Muscle layer of duodenum (tissue), 2 donors: ENCODE measurements at regions not wholly inside any gene's neighbourhood (a gene's known extent, or its start where the extent isn't known, plus 50 kb on each side); places are given as distances from the start of the nearest gene placed in this dataset.

ENCODE experiments used
- H3K27ac ChIP-seq: one replicate; pipeline ENCODE4 v1.7.0; 2013; ENCODE audit warnings: mild to moderate bottlenecking, low read length
- H3K27me3 ChIP-seq: one replicate; pipeline ENCODE4 v1.7.0; 2013; ENCODE audit warnings: low read depth, mild to moderate bottlenecking, control low read depth, low read length
- H3K36me3 ChIP-seq, 2 donors: one replicate each; pipeline ENCODE4 v1.7.0; 2013; ENCODE audit warnings: low read length in 2 of 2, control low read depth in 1 of 2, mild to moderate bottlenecking in 1 of 2; ENCODE audit not compliant: insufficient read depth in 2 of 2, control insufficient read depth in 1 of 2
- H3K4me1 ChIP-seq, 2 donors: one replicate each; pipeline ENCODE4 v1.7.0; 2013; ENCODE audit warnings: low read length in 2 of 2, mild to moderate bottlenecking in 2 of 2, control low read depth in 1 of 2, moderate library complexity in 1 of 2; ENCODE audit not compliant: insufficient read depth in 2 of 2, control insufficient read depth in 1 of 2
- H3K4me3 ChIP-seq, 2 donors: one replicate each; pipeline ENCODE4 v1.7.0; 2013; ENCODE audit warnings: low read length in 2 of 2, low read depth in 1 of 2, mild to moderate bottlenecking in 1 of 2
- H3K9me3 ChIP-seq, 2 donors: one replicate each; pipeline ENCODE4 v1.7.0; 2013; ENCODE audit warnings: low read length in 2 of 2, control low read depth in 1 of 2, mild to moderate bottlenecking in 1 of 2; ENCODE audit not compliant: control insufficient read depth in 1 of 2
- donor health status: healthy.

DNA sequence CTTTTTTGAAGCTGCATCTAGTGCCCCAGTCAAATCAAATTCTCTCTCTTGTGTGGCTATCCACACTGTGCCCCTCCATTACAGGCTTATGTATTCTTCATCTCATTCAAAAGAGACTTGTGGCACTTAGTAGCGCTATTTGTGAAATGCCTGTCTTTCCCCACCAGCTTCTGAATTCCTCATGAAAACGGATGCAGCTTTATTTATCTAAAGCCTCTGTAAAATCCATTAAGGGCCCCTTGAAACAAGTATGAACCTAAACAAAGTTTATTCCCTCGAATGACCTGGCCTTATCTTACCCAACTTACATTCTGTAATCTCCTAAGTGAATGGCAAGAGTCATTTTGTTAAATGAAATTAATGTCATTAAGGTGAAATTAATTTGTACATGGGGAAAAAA lies 417.4 kb upstream of the PIK3C3 start:
- H3K27ac ChIP-seq: no peak overlapping the region
- no peaks in the 10 kb centered on the region for H3K27me3 ChIP-seq
- no peaks in the 10 kb centered on the region for H3K4me1 ChIP-seq
- H3K36me3 ChIP-seq: no peaks in the 10 kb centered on the region
- no peak overlapping the region for H3K4me3 ChIP-seq
- no peaks in the 10 kb centered on the region for H3K9me3 ChIP-seq

- no peak overlapping the region for H3K4me3 ChIP-seq
- H3K27ac ChIP-seq: no peak overlapping the region
- H3K27me3 ChIP-seq: no peaks in the 10 kb centered on the region
- H3K9me3 ChIP-seq: no peaks in the 10 kb centered on the region
- no peaks in the 10 kb centered on the region for H3K4me1 ChIP-seq
- H3K36me3 ChIP-seq: no peaks in the 10 kb centered on the region
Observed at GRCh38 chr18:41532344-41533086, 422.5 kb upstream of the PIK3C3 start.

DNA sequence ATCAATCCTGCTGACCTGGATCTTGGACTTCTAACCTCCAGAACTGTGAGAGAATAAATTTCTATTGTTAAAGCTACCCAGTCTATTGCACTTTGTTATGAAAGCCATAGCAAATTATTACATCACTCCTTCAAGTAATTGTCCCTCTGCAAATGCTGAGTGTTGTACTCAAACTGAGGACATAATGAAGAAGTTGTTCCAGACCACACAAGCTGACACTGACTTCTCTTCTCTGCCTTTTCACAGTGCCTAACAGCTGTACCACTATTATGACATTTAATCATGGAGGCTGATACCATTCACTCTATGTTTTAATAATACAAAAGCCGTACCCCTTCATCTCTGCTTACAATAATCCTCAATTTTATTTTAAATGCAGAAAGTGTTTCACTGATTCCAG lies 424.1 kb upstream of the PIK3C3 start:
- no peaks in the 10 kb centered on the region for H3K27me3 ChIP-seq
- H3K9me3 ChIP-seq: no peaks in the 10 kb centered on the region
- H3K27ac ChIP-seq: no peak overlapping the region
- no peak overlapping the region for H3K4me3 ChIP-seq
- no peaks in the 10 kb centered on the region for H3K36me3 ChIP-seq
- H3K4me1 ChIP-seq: no peaks in the 10 kb centered on the region

DNA sequence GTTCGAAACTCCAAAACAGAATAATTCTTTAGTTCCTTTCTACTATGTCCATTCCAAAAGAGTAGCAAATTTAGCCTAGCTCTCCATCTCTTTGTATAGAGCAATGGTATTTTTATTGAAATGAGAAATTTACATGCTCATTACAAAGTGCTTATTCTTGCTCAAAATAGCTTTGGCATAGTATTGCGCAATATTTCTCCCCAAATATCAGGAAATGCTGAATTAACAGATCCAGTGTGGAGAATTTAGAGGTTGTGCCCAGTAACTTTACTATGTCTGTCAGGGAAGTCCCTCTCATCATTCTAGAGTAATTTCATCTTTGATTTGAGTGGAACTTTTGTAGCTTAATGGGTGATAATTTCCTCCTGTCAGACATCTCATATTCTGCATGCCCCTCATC lies 425.9 kb upstream of the PIK3C3 start:
- Histone ChIP-seq H3K4me3 (no peak overlapping the region), H3K4me1 (no peaks in the 10 kb centered on the region), H3K27me3 (no peaks in the 10 kb centered on the region), H3K36me3 (no peaks in the 10 kb centered on the region), H3K9me3 (no peaks in the 10 kb centered on the region), H3K27ac (no peak overlapping the region)

DNA sequence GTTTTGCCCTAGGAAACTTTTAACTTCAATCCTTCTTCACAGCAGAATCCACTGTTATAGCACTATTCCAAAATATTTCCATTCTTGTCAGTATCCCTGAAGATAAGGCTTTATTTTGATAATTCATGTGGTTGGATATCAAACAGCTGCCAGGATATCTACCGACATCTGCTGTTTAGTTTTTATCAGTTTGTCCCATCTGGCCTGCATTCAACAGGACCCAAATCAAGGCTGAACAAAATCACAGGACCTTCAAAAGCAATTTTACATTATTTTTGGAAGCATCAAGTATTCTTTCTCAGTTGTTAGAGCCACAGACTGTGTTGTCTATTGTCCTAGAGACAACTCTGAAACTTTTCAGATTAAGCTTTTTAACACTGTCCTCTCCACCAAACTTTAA lies 429.0 kb upstream of the PIK3C3 start:
- H3K9me3 ChIP-seq: no peaks in the 10 kb centered on the region
- H3K4me3 ChIP-seq: no peak overlapping the region
- H3K27me3 ChIP-seq: no peaks in the 10 kb centered on the region

DNA sequence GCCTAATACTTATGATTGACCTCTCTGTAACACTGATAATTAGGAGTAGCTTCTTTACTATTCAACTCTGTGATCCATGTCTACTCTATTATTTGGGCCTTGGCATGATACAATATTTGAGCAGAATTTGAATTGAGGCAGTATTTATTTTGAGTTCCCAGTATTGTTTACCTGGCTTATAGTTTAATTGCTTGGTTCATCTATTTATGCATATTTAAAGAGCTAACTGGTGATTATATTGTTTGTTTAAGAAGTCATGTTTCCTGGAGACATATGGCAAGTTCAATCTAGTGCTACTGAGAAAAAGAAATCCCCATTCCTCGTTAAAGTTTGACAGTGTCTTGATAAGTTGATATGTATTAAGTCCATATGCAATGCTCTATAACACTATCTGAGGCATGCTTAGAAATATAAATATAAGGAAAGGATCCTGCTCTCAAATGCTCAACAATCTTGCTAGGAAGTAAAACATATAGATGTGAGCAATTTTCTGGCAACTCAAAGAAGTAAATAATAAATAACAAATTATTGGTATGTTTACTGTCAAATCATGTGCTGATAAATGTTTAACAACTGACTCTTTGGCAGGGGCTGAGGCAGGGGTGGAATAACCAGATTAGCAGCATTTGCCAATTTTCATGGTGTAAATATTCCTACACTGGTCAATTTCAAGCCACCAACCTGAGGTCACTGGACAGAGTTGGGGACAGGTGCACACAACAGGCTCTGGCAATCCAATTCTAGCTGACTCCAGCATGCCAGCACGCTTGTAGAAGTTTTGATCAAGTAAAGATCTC lies 430.2 kb upstream of the PIK3C3 start:
- Histone ChIP-seq H3K36me3 (no peaks in the 10 kb centered on the region), H3K4me1 (no peaks in the 10 kb centered on the region), H3K27me3 (no peaks in the 10 kb centered on the region), H3K9me3 (no peaks in the 10 kb centered on the region), H3K27ac (no peak overlapping the region), H3K4me3 (no peak overlapping the region)

More for the DNA sequence above, 429.0 kb upstream of the PIK3C3 start:
- Histone ChIP-seq H3K27ac (no peak overlapping the region), H3K4me1 (no peaks in the 10 kb centered on the region), H3K36me3 (no peaks in the 10 kb centered on the region)

DNA sequence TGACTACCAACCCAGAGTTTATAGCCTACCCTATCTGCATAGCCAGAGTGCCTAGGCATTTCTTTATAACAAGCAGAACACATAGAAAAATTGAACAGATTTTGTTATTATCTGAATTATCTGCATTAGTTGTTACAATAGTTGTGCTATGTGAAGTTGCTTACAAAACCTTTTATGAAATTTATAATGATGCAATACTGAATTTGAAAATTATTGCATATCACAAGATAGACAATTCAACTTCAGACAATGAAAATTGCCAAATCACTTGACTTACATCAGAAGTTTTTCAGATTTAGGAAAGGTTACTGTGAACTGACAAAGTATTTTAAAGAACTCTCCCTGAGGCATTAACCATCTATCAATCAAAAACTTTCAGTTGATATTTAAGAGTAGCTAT lies 437.9 kb upstream of the PIK3C3 start:
- Histone ChIP-seq H3K36me3 (no peaks in the 10 kb centered on the region), H3K4me1 (no peaks in the 10 kb centered on the region), H3K27ac (no peak overlapping the region), H3K9me3 (no peaks in the 10 kb centered on the region), H3K4me3 (no peak overlapping the region), H3K27me3 (no peaks in the 10 kb centered on the region)

DNA sequence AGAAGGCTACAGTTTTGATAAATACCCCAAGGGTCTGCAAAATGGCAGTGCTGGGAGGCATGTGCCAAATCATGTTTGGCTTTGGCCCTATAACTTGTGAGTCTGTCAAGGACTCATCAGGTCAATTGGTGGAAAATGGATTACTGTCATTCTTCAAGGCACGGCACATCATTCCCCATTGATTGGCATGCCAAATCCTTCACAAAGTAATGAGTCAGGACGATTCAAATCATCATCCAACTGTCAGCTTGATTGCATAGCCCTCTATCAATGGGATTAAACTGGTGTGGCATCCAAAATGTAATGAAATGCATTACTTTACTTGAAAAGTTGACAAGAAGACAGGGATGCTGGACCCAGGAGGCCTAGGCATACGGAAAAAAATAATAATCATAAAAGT lies 441.6 kb upstream of the PIK3C3 start:
- Histone ChIP-seq H3K27ac (no peak overlapping the region), H3K4me1 (no peaks in the 10 kb centered on the region), H3K27me3 (no peaks in the 10 kb centered on the region), H3K9me3 (no peaks in the 10 kb centered on the region), H3K36me3 (no peaks in the 10 kb centered on the region), H3K4me3 (no peak overlapping the region)

- Histone ChIP-seq H3K27ac (no peak overlapping the region), H3K4me1 (no peaks in the 10 kb centered on the region)
Observed at GRCh38 chr18:41504316-41504715, 450.7 kb upstream of the PIK3C3 start.

DNA sequence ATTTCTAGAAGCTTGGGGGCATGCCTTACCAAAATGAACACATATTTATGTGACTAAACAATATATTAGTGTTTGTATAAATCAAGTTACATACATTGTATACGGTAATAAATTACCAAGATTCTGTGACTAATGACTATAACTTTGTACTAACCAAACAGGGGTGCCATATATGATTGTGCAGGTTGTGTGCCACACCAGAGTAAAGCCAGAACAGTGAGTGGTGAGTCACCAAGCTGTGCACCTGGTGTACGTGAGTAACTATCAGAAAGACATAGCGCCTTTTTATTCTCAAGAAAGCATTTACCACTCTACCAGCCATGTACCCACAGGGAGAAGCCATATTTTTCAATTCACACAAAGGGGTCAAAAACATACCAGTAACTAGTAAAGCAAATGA lies 453.2 kb upstream of the PIK3C3 start:
- no peaks in the 10 kb centered on the region for H3K36me3 ChIP-seq

More at GRCh38 chr18:41504316-41504715, 450.7 kb upstream of the PIK3C3 start:
- Histone ChIP-seq H3K9me3 (no peaks in the 10 kb centered on the region), H3K36me3 (no peaks in the 10 kb centered on the region), H3K4me3 (no peak overlapping the region), H3K27me3 (no peaks in the 10 kb centered on the region)

DNA sequence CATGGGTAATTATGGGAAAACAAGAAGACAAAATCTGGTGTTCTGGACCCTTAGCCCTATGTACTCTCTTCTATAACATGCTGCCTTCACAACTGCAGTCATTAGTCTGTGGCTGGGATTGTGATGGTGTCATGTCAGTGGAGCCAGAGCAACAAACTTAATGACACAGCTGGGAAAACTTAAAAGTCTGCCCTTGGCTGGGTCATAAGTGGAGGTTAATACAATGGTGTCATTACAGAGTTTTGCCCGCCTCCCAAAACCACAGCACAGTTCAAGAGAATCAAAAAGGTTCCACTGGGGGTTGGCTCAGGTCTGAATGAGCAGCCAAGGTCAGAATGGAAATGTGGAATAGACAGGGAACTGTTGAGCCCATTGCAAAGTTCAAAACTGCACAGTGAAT lies 455.7 kb upstream of the PIK3C3 start:
- H3K4me3 ChIP-seq: no peak overlapping the region
- no peaks in the 10 kb centered on the region for H3K27me3 ChIP-seq

More for the DNA sequence above, 453.2 kb upstream of the PIK3C3 start:
- no peak overlapping the region for H3K27ac ChIP-seq
- H3K4me1 ChIP-seq: no peaks in the 10 kb centered on the region
- no peaks in the 10 kb centered on the region for H3K9me3 ChIP-seq
- H3K27me3 ChIP-seq: no peaks in the 10 kb centered on the region
- H3K4me3 ChIP-seq: no peak overlapping the region

More for the DNA sequence above, 455.7 kb upstream of the PIK3C3 start:
- Histone ChIP-seq H3K27ac (no peak overlapping the region), H3K4me1 (no peaks in the 10 kb centered on the region), H3K36me3 (no peaks in the 10 kb centered on the region), H3K9me3 (no peaks in the 10 kb centered on the region)
